SK-N-SH (cell line): ENCODE measurements at regions not wholly inside any gene's neighbourhood (a gene's known extent, or its start where the extent isn't known, plus 50 kb on each side); places are given as distances from the start of the nearest gene placed in this dataset.

Experiments
- CTCF ChIP-seq: fragments of 200-600 bp; sonication (generic); IDR thresholded peaks from 2 replicates; pipeline ENCODE4 v1.6.1; 2017; ENCODE audit warnings: antibody characterized with exemption, mild to moderate bottlenecking, moderate library complexity
- REST ChIP-seq: IDR thresholded peaks from 2 replicates; pipeline ENCODE4 v1.6.1; 2012; ENCODE audit warnings: mild to moderate bottlenecking, low read depth, low read length, moderate library complexity

GRCh38 chr10:130489891-130490290 lies 353.7 kb downstream of the GLRX3 start:
- TF ChIP-seq CTCF (no peak), REST (no peak)
